OCI-LY1 (cell line): ENCODE measurements at regions not wholly inside any gene's neighbourhood (a gene's known extent, or its start where the extent isn't known, plus 50 kb on each side); places are given as distances from the start of the nearest gene placed in this dataset.

Source experiments
- CTCF ChIP-seq: fragments of 200-600 bp; sonication (generic), shearing (Covaris generic); IDR thresholded peaks from 2 replicates; pipeline ENCODE4 v1.5.1; 2017; ENCODE audit warnings: mild to moderate bottlenecking, antibody characterized with exemption, low read length, moderate library complexity, mixed read lengths
- EZH2 ChIP-seq: fragments of 200-600 bp; sonication (generic), shearing (Covaris generic); IDR thresholded peaks from 2 replicates; pipeline ENCODE4 v1.8.0; 2017; ENCODE audit warnings: borderline replicate concordance, mixed run types, mild to moderate bottlenecking, antibody characterized with exemption, low read length, moderate library complexity, mixed read lengths

GRCh38 chr1:177799746-177800145 lies 170.1 kb downstream of the SEC16B start:
- TF ChIP-seq CTCF (no peak), EZH2 (no peak)
